Umbilical cord (tissue), 1 donor: ENCODE measurements at regions not wholly inside any gene's neighbourhood (a gene's known extent, or its start where the extent isn't known, plus 50 kb on each side); places are given as distances from the start of the nearest gene placed in this dataset.

Experiments
- DNase-seq: peaks from one replicate; pipeline ENCODE4 v3.0.0-alpha.2; 2015; ENCODE audit warnings: low spot score

GRCh38 chr7:54629771-54630170 lies 87.6 kb downstream of the VSTM2A start:
- DNase-seq, result no peak

- DNase-seq, result no peak
Observed at GRCh38 chr7:54622696-54623309, 80.6 kb downstream of the VSTM2A start.
